ENCODE measurements at regions not wholly inside any gene's neighbourhood (a gene's known extent, or its start where the extent isn't known, plus 50 kb on each side); places are given as distances from the start of the nearest gene placed in this dataset.

GRCh38 chr13:73720216-73720840, 413.9 kb downstream of the KLF12 start:
- Histone ChIP-seq H2AFZ (ENCODE audit: low read length) (no peak overlapping the region), H3K9ac (ENCODE audit: low read length) (no peak overlapping the region), H3K27me3 (ENCODE audit: low read length) (no peaks in the 10 kb centered on the region), H3K9me3 (ENCODE audit: low read length) (no peaks in the 10 kb centered on the region), H3K4me1 (ENCODE audit: insufficient read depth, low read length) (peaks cover 32% of the 10 kb centered on the region), H3F3A (ENCODE audit: low read length, unreplicated experiment) (no peaks in the 10 kb centered on the region), H3K9me2 (replicated peaks; ENCODE audit: low read length) (no peaks in the 10 kb centered on the region), H3K36me3 (ENCODE audit: low read depth, low read length) (no peaks in the 10 kb centered on the region), H4K20me1 (ENCODE audit: low read length) (no peaks in the 10 kb centered on the region), H3K4me2 (ENCODE audit: low read length) (no peak overlapping the region), H3K79me2 (ENCODE audit: low read length) (no peaks in the 10 kb centered on the region), H3K27ac (ENCODE audit: low read length) (no peak overlapping the region), H3K4me3 (ENCODE audit: low read length) (no peak overlapping the region)
- DNase-seq = no peak
- CTCF ChIA-PET = no interaction called here
- BruUV-seq (replicated peaks) = no TSS peak
- no peak for TF ChIP-seq EZH2phosphoT487 (IDR thresholded peaks at IDR 0.05; ENCODE audit: borderline replicate concordance, low read length)
- no peak for ATAC-seq
- POLR2A ChIA-PET (ENCODE audit: unreplicated experiment) = no interaction called here
- intact Hi-C loops (cut with micrococcal nuclease) = loop anchor here (5.0 kb wide), 1 partner anchor 1152 kb away; no protein-coding TSS in a partner anchor

DNA sequence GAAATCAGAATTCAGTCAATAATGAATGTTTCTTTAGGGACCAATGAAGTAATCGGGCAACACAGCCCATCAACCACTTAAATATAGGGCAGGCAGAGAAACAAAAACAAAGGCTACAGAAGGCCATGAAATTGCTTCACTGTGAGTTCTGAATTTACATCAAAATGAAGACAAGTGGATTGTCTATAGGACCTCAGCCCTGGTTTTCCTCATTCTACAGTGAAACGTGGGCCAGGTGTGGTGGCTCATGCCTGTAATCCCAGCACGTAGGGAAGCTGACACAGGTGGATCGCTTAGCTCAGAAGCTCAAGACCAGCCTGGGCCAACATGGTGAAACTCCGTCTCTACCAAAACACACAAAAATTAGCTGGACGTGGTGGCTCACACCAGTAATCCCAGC, 416.0 kb downstream of the KLF12 start:
- Histone ChIP-seq H3K36me3 (ENCODE audit: low read depth, low read length) (0 out of 2 replicates have a peak, but pooled peaks cover 3% of the 10 kb centered on the region), H3K79me2 (ENCODE audit: low read length) (no peaks in the 10 kb centered on the region), H3K4me2 (ENCODE audit: low read length) (no peak overlapping the region), H3K4me1 (ENCODE audit: insufficient read depth, low read length) (peaks cover 32% of the 10 kb centered on the region), H3K9me3 (ENCODE audit: low read length) (no peaks in the 10 kb centered on the region), H2AFZ (ENCODE audit: low read length) (no peak overlapping the region), H3K9me2 (replicated peaks; ENCODE audit: low read length) (no peaks in the 10 kb centered on the region), H3F3A (ENCODE audit: low read length, unreplicated experiment) (no peaks in the 10 kb centered on the region), H3K4me3 (ENCODE audit: low read length) (no peak overlapping the region), H3K27me3 (ENCODE audit: low read length) (no peaks in the 10 kb centered on the region), H3K9ac (ENCODE audit: low read length) (no peak overlapping the region), H3K27ac (ENCODE audit: low read length) (no peak overlapping the region), H4K20me1 (ENCODE audit: low read length) (no peaks in the 10 kb centered on the region)
- no peak for TF ChIP-seq EZH2 (IDR thresholded peaks at IDR 0.05; ENCODE audit: low read length, unreplicated experiment)
- TF ChIP-seq, protein P1, sequence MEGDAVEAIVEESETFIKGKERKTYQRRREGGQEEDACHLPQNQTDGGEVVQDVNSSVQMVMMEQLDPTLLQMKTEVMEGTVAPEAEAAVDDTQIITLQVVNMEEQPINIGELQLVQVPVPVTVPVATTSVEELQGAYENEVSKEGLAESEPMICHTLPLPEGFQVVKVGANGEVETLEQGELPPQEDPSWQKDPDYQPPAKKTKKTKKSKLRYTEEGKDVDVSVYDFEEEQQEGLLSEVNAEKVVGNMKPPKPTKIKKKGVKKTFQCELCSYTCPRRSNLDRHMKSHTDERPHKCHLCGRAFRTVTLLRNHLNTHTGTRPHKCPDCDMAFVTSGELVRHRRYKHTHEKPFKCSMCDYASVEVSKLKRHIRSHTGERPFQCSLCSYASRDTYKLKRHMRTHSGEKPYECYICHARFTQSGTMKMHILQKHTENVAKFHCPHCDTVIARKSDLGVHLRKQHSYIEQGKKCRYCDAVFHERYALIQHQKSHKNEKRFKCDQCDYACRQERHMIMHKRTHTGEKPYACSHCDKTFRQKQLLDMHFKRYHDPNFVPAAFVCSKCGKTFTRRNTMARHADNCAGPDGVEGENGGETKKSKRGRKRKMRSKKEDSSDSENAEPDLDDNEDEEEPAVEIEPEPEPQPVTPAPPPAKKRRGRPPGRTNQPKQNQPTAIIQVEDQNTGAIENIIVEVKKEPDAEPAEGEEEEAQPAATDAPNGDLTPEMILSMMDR (conservative IDR thresholded peaks at IDR 0.05; ENCODE audit: low read depth, low read length) = no peak
- BruUV-seq (replicated peaks) = no TSS peak
- DNase-seq (no peak), ATAC-seq (no peak)
- intact Hi-C loops (cut with micrococcal nuclease) = no loop called here
- ChIA-PET POLR2A (ENCODE audit: unreplicated experiment) (no interaction called here), CTCF (no interaction called here)

DNA sequence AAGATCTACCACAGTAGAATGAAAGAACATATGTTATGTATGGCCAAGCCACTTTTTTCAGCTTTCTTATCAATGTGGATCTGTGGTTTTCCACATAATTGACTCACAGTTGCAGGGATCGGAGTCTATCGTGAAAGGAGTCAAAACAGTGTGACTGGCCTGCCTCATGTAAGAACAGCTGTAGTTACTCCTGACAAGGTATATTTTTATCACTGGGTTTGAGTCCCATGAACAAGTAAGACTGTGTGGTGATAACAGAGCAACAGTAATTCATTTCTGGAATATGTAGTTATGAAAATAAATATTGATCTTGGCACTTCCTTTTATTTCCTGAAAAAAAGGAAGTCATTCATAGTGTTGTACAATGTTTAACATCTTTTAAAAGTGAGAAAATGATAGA, 416.6 kb downstream of the KLF12 start:
- no peaks in the 10 kb centered on the region for H4K20me1 ChIP-seq (ENCODE audit: low read length)
- no peak overlapping the region for H2AFZ ChIP-seq (ENCODE audit: low read length)
- POLR2A ChIA-PET (ENCODE audit: unreplicated experiment) = no interaction called here
- TF ChIP-seq, protein P1 (conservative IDR thresholded peaks at IDR 0.05; ENCODE audit: low read depth, low read length) = no peak
- no peak for TF ChIP-seq EZH2 (IDR thresholded peaks at IDR 0.05; ENCODE audit: low read length, unreplicated experiment)
- TF ChIP-seq EZH2phosphoT487 (IDR thresholded peaks at IDR 0.05; ENCODE audit: borderline replicate concordance, low read length) = no peak
- H3K27me3 ChIP-seq (ENCODE audit: low read length) = no peaks in the 10 kb centered on the region
- no peaks in the 10 kb centered on the region for H3K9me2 ChIP-seq (replicated peaks; ENCODE audit: low read length)
- H3K27ac ChIP-seq (ENCODE audit: low read length) = peak overlapping the region; percentile 4; the same call in 1 of the 2 replicates
- CTCF ChIA-PET = no interaction called here
- H3K9me3 ChIP-seq (ENCODE audit: low read length) = no peaks in the 10 kb centered on the region
- no peaks in the 10 kb centered on the region for H3F3A ChIP-seq (ENCODE audit: low read length, unreplicated experiment)
- no peaks in the 10 kb centered on the region for H3K79me2 ChIP-seq (ENCODE audit: low read length)
- intact Hi-C loops (cut with micrococcal nuclease) = no loop called here
- BruUV-seq (replicated peaks) = no TSS peak
- 0 out of 2 replicates have a peak overlapping the region, but pooled peaks have one; percentile 12 for H3K4me2 ChIP-seq (ENCODE audit: low read length)
- H3K4me3 ChIP-seq (ENCODE audit: low read length) = no peak overlapping the region
- peak; percentile 34 for ATAC-seq
- 0 out of 2 replicates have a peak, but pooled peaks cover 3% of the 10 kb centered on the region for H3K36me3 ChIP-seq (ENCODE audit: low read depth, low read length)
- peaks cover 32% of the 10 kb centered on the region for H3K4me1 ChIP-seq (ENCODE audit: insufficient read depth, low read length)
- DNase-seq = peak; percentile 45
- H3K9ac ChIP-seq (ENCODE audit: low read length) = no peak overlapping the region

Measured in PC-3 (cell line).